HAP-1 (cell line): ENCODE measurements at regions not wholly inside any gene's neighbourhood (a gene's known extent, or its start where the extent isn't known, plus 50 kb on each side); places are given as distances from the start of the nearest gene placed in this dataset.

Experiments used
- DNase-seq, 2 experiments: peaks; one replicate each; pipeline ENCODE4 v3.0.0-alpha.2; 2016 to 2020; ENCODE audit warnings: low spot score in 2 of 2
- H3K27me3 ChIP-seq: fragments of 250-450 bp; sonication (Bioruptor Pico); 2 replicates; pipeline ENCODE4 v1.5.1; 2020; ENCODE audit warnings: low read depth, mild to moderate bottlenecking, moderate library complexity
- H3K36me3 ChIP-seq: fragments of 250-450 bp; sonication (Bioruptor Pico); replicated peaks from 2 replicates; pipeline ENCODE4 v1.5.1; 2020; ENCODE audit warnings: mild to moderate bottlenecking
- H3K4me1 ChIP-seq: fragments of 250-450 bp; sonication (Bioruptor Pico); 2 replicates; pipeline ENCODE4 v1.5.1; 2020; ENCODE audit warnings: mild to moderate bottlenecking
- H3K4me3 ChIP-seq: fragments of 250-450 bp; sonication (Bioruptor Pico); 2 replicates; pipeline ENCODE4 v1.5.1; 2020; ENCODE audit warnings: mild to moderate bottlenecking, moderate library complexity
- H3K9me3 ChIP-seq: fragments of 250-450 bp; sonication (Bioruptor Pico); 2 replicates; pipeline ENCODE4 v1.5.1; 2020; ENCODE audit warnings: mild to moderate bottlenecking, moderate library complexity
- in situ Hi-C: fragments of 300-500 bp; cut with MboI; formaldehyde crosslinking; loops from 3 replicates; pipeline ENCODE4 v1.14.3; 2020; ENCODE audit warnings: low sequenced_read_pairs, inconsistent platforms, mixed read lengths

- Histone ChIP-seq H3K36me3 (no peaks in the 10 kb centered on the region), H3K4me3 (no peak overlapping the region), H3K4me1 (no peaks in the 10 kb centered on the region), H3K27me3 (peaks cover 15% of the 10 kb centered on the region), H3K9me3 (no peaks in the 10 kb centered on the region)
- in situ Hi-C loops: no loop called here
- no peak for DNase-seq
Measured at GRCh38 chr3:117666812-117667211, 957.2 kb downstream of the TUSC7 start.

- Histone ChIP-seq H3K4me1 (no peaks in the 10 kb centered on the region), H3K9me3 (no peaks in the 10 kb centered on the region), H3K4me3 (no peak overlapping the region), H3K27me3 (peaks cover 17% of the 10 kb centered on the region), H3K36me3 (no peaks in the 10 kb centered on the region)
- in situ Hi-C loops: no loop called here
- DNase-seq: no peak
Measured at GRCh38 chr3:117669774-117670173, 960.2 kb downstream of the TUSC7 start.

- Histone ChIP-seq H3K36me3 (no peaks in the 10 kb centered on the region), H3K9me3 (no peaks in the 10 kb centered on the region), H3K4me1 (no peaks in the 10 kb centered on the region), H3K4me3 (no peak overlapping the region), H3K27me3 (peaks cover 13% of the 10 kb centered on the region)
- DNase-seq: no peak
- in situ Hi-C loops: no loop called here
Measured at GRCh38 chr3:117671722-117672318, 962.2 kb downstream of the TUSC7 start.

- in situ Hi-C loops: no loop called here
- H3K27me3 ChIP-seq: peaks cover 2% of the 10 kb centered on the region; the same call in 1 of the 2 replicates
Measured at GRCh38 chr3:117674321-117674720, 964.7 kb downstream of the TUSC7 start.

GRCh38 chr3:117681619-117682018 is 972.0 kb downstream of the TUSC7 start:
- Histone ChIP-seq H3K9me3 (no peaks in the 10 kb centered on the region), H3K4me3 (no peak overlapping the region), H3K4me1 (no peaks in the 10 kb centered on the region), H3K27me3 (peaks cover 7% of the 10 kb centered on the region), H3K36me3 (no peaks in the 10 kb centered on the region)
- DNase-seq: no peak
- in situ Hi-C loops: no loop called here

More at GRCh38 chr3:117674321-117674720, 964.7 kb downstream of the TUSC7 start:
- Histone ChIP-seq H3K36me3 (no peaks in the 10 kb centered on the region), H3K4me3 (no peak overlapping the region), H3K4me1 (no peaks in the 10 kb centered on the region), H3K9me3 (no peaks in the 10 kb centered on the region)
- DNase-seq: no peak

GRCh38 chr3:117687096-117687495 is 977.5 kb downstream of the TUSC7 start:
- Histone ChIP-seq H3K36me3 (no peaks in the 10 kb centered on the region), H3K9me3 (no peaks in the 10 kb centered on the region), H3K27me3 (peaks cover 13% of the 10 kb centered on the region), H3K4me1 (no peaks in the 10 kb centered on the region), H3K4me3 (no peak overlapping the region)
- in situ Hi-C loops: no loop called here
- no peak for DNase-seq

GRCh38 chr3:117688583-117688982 is 979.0 kb downstream of the TUSC7 start:
- no peak for DNase-seq
- no peak overlapping the region for H3K4me3 ChIP-seq
- H3K27me3 ChIP-seq: peaks cover 13% of the 10 kb centered on the region
- H3K4me1 ChIP-seq: no peaks in the 10 kb centered on the region
- no peaks in the 10 kb centered on the region for H3K36me3 ChIP-seq
- in situ Hi-C loops: no loop called here
- no peaks in the 10 kb centered on the region for H3K9me3 ChIP-seq

- H3K36me3 ChIP-seq: no peaks in the 10 kb centered on the region
- H3K4me1 ChIP-seq: no peaks in the 10 kb centered on the region
- DNase-seq: no peak
- in situ Hi-C loops: no loop called here
- no peaks in the 10 kb centered on the region for H3K9me3 ChIP-seq
- H3K27me3 ChIP-seq: peaks cover 6% of the 10 kb centered on the region; the same call in 1 of the 2 replicates
- H3K4me3 ChIP-seq: no peak overlapping the region
Measured at GRCh38 chr3:117691526-117691925, 981.9 kb downstream of the TUSC7 start.

GRCh38 chr3:117692416-117692995 is 982.9 kb downstream of the TUSC7 start:
- Histone ChIP-seq H3K9me3 (no peaks in the 10 kb centered on the region), H3K4me1 (no peaks in the 10 kb centered on the region), H3K4me3 (no peak overlapping the region), H3K27me3 (no peaks in the 10 kb centered on the region), H3K36me3 (no peaks in the 10 kb centered on the region)
- in situ Hi-C loops: no loop called here
- DNase-seq: no peak

- DNase-seq: no peak
- in situ Hi-C loops: no loop called here
- Histone ChIP-seq H3K4me1 (peaks cover 3% of the 10 kb centered on the region; the same call in 1 of the 2 replicates), H3K4me3 (no peak overlapping the region), H3K36me3 (no peaks in the 10 kb centered on the region), H3K27me3 (no peaks in the 10 kb centered on the region), H3K9me3 (no peaks in the 10 kb centered on the region)
Measured at GRCh38 chr3:117695321-117695720, 985.7 kb downstream of the TUSC7 start.

- Histone ChIP-seq H3K4me1 (peaks cover 3% of the 10 kb centered on the region; the same call in 1 of the 2 replicates), H3K27me3 (no peaks in the 10 kb centered on the region), H3K36me3 (no peaks in the 10 kb centered on the region), H3K4me3 (no peak overlapping the region), H3K9me3 (no peaks in the 10 kb centered on the region)
- no peak for DNase-seq
- in situ Hi-C loops: no loop called here
Measured at GRCh38 chr3:117695871-117696645, 986.5 kb downstream of the TUSC7 start.

- no peaks in the 10 kb centered on the region for H3K27me3 ChIP-seq
- no peaks in the 10 kb centered on the region for H3K36me3 ChIP-seq
- H3K4me3 ChIP-seq: no peak overlapping the region
- DNase-seq: no peak
- in situ Hi-C loops: no loop called here
- no peaks in the 10 kb centered on the region for H3K9me3 ChIP-seq
- peaks cover 3% of the 10 kb centered on the region; the same call in 1 of the 2 replicates for H3K4me1 ChIP-seq
Measured at GRCh38 chr3:117696851-117697407, 987.4 kb downstream of the TUSC7 start.

- Histone ChIP-seq H3K4me1 (peaks cover 3% of the 10 kb centered on the region; the same call in 1 of the 2 replicates), H3K27me3 (no peaks in the 10 kb centered on the region), H3K9me3 (no peaks in the 10 kb centered on the region), H3K4me3 (no peak overlapping the region), H3K36me3 (no peaks in the 10 kb centered on the region)
- in situ Hi-C loops: no loop called here
- DNase-seq: no peak
Measured at GRCh38 chr3:117699058-117699457, 989.5 kb downstream of the TUSC7 start.
